Right ventricle myocardium superior (tissue), 1 donor: ENCODE measurements at regions not wholly inside any gene's neighbourhood (a gene's known extent, or its start where the extent isn't known, plus 50 kb on each side); places are given as distances from the start of the nearest gene placed in this dataset.
"Not testable (repeated sequence)": the region's sequence is repeated elsewhere in the genome, so short reads cannot be mapped to it uniquely, and the experiment has no call there.

Experiments used
- ATAC-seq: fragments of 200-7000 bp; cut with Tn5 transposase; one replicate; pipeline ENCODE4 v1.9.1; 2020; ENCODE audit warnings: mild to moderate bottlenecking; ENCODE audit not compliant: poor library complexity
- DNase-seq: peaks from one replicate; pipeline ENCODE4 v3.0.0-alpha.2; 2020
- intact Hi-C: fragments of 100-400 bp; cut with DNase I; formaldehyde crosslinking; loops from one replicate; pipeline ENCODE4 v1.11.2; 2022
- donor health status: DM: no; HTN: yes; CAD: no; lungs with severe emphysema.

GRCh38 chr6:79150733-79151132, 72.7 kb upstream of the PHIP start:
- intact Hi-C loops = no loop called here
- ATAC-seq (no peak), DNase-seq (no peak)

- peak; percentile 61 for ATAC-seq
- no peak for DNase-seq
- intact Hi-C loops = no loop called here
Measured at GRCh38 chr6:79149884-79150283, 71.8 kb upstream of the PHIP start.

- ATAC-seq = no peak
- DNase-seq = no peak
- intact Hi-C loops = no loop called here
Measured at GRCh38 chr6:79146421-79146820, 68.4 kb upstream of the PHIP start.

GRCh38 chr6:79145301-79145700, 67.2 kb upstream of the PHIP start:
- ATAC-seq = no peak
- no peak for DNase-seq
- intact Hi-C loops = no loop called here

- no peak for ATAC-seq
- intact Hi-C loops = no loop called here
- DNase-seq = no peak
Measured at GRCh38 chr6:79143320-79143898, 65.4 kb upstream of the PHIP start.

GRCh38 chr6:79138146-79138545, 60.1 kb upstream of the PHIP start:
- DNase-seq (no peak), ATAC-seq (no peak)
- intact Hi-C loops = no loop called here

- DNase-seq = no peak
- intact Hi-C loops = no loop called here
- no peak for ATAC-seq
Measured at GRCh38 chr6:79137671-79138070, 59.6 kb upstream of the PHIP start.

- DNase-seq = no peak
- intact Hi-C loops = no loop called here
- no peak for ATAC-seq
Measured at GRCh38 chr6:79135973-79136470, 58.0 kb upstream of the PHIP start.

GRCh38 chr6:79134699-79135474, 56.8 kb upstream of the PHIP start:
- no peak for ATAC-seq
- intact Hi-C loops = no loop called here
- DNase-seq = no peak

- no peak for ATAC-seq
- no peak for DNase-seq
- intact Hi-C loops = no loop called here
Measured at GRCh38 chr6:79133173-79133572, 55.1 kb upstream of the PHIP start.

- intact Hi-C loops, DNase-seq, ATAC-seq: not testable (repeated sequence)
Measured at GRCh38 chr6:79131220-79131619, 53.2 kb upstream of the PHIP start.
